T1000 (cell line): ENCODE measurements at regions not wholly inside any gene's neighbourhood (a gene's known extent, or its start where the extent isn't known, plus 50 kb on each side); places are given as distances from the start of the nearest gene placed in this dataset.
"Not testable (repeated sequence)": the region's sequence is repeated elsewhere in the genome, so short reads cannot be mapped to it uniquely, and the experiment has no call there.

Experiments
- DNase-seq: peaks from one replicate; lab custom pipeline; 2025; ENCODE audit warnings: mixed read lengths; lab: John Stamatoyannopoulos, UW

GRCh38 chr6:139713424-139713823 lies 339.0 kb upstream of the CITED2 start:
- no peak for DNase-seq

- no peak for DNase-seq
Measured at GRCh38 chr6:139712830-139713229, 338.4 kb upstream of the CITED2 start.

- no peak for DNase-seq
Measured at GRCh38 chr6:139711804-139712585, 337.5 kb upstream of the CITED2 start.

- DNase-seq, result no peak
Measured at GRCh38 chr6:139710556-139710955, 336.1 kb upstream of the CITED2 start.

GRCh38 chr6:139708337-139709199 lies 334.1 kb upstream of the CITED2 start:
- DNase-seq, result peak; percentile 38

- no peak for DNase-seq
Measured at GRCh38 chr6:139706912-139707311, 332.5 kb upstream of the CITED2 start.

GRCh38 chr6:139705284-139705683 lies 330.8 kb upstream of the CITED2 start:
- DNase-seq, result no peak

GRCh38 chr6:139703780-139704179 lies 329.3 kb upstream of the CITED2 start:
- no peak for DNase-seq

GRCh38 chr6:139702706-139703105 lies 328.3 kb upstream of the CITED2 start:
- DNase-seq, result no peak

- DNase-seq, result no peak
Measured at GRCh38 chr6:139701695-139702094, 327.2 kb upstream of the CITED2 start.

- DNase-seq, result no peak
Measured at GRCh38 chr6:139701003-139701402, 326.6 kb upstream of the CITED2 start.

GRCh38 chr6:139699911-139700310 lies 325.5 kb upstream of the CITED2 start:
- no peak for DNase-seq

- no peak for DNase-seq
Measured at GRCh38 chr6:139699335-139699734, 324.9 kb upstream of the CITED2 start.

GRCh38 chr6:139698526-139699176 lies 324.2 kb upstream of the CITED2 start:
- no peak for DNase-seq

GRCh38 chr6:139697856-139698255 lies 323.4 kb upstream of the CITED2 start:
- not testable (repeated sequence) for DNase-seq

- DNase-seq, result not testable (repeated sequence)
Measured at GRCh38 chr6:139696991-139697390, 322.5 kb upstream of the CITED2 start.

GRCh38 chr6:139695361-139695760 lies 320.9 kb upstream of the CITED2 start:
- no peak for DNase-seq

- no peak for DNase-seq
Measured at GRCh38 chr6:139693735-139694134, 319.3 kb upstream of the CITED2 start.

GRCh38 chr6:139690007-139690406 lies 315.6 kb upstream of the CITED2 start:
- no peak for DNase-seq

- DNase-seq, result no peak
Measured at GRCh38 chr6:139687055-139687454, 312.6 kb upstream of the CITED2 start.

- no peak for DNase-seq
Measured at GRCh38 chr6:139686308-139686707, 311.9 kb upstream of the CITED2 start.

- no peak for DNase-seq
Measured at GRCh38 chr6:139685009-139685408, 310.6 kb upstream of the CITED2 start.

- no peak for DNase-seq
Measured at GRCh38 chr6:139680819-139681218, 306.4 kb upstream of the CITED2 start.
